Coronary artery (tissue), 2 donors: ENCODE measurements at regions not wholly inside any gene's neighbourhood (a gene's known extent, or its start where the extent isn't known, plus 50 kb on each side); places are given as distances from the start of the nearest gene placed in this dataset.

Source experiments
- DNase-seq: peaks from one replicate; pipeline ENCODE4 v3.0.0-alpha.2; 2017; ENCODE audit warnings: low spot score
- H3K27ac ChIP-seq, 2 donors: fragments of 200-600 bp; sonication (generic); one replicate each; pipeline ENCODE4 v1.5.1; 2016 to 2019
- H3K4me3 ChIP-seq: fragments of 200-600 bp; sonication (generic); 2 replicates; pipeline ENCODE4 v1.5.1; 2016; ENCODE audit warnings: mild to moderate bottlenecking, moderate library complexity
- TF ChIP-seq, protein P1 (sequence below): fragments of 200-600 bp; sonication (generic); IDR thresholded peaks from one replicate; pipeline ENCODE4 v1.5.1; 2019; ENCODE audit warnings: antibody characterized with exemption

DNA sequence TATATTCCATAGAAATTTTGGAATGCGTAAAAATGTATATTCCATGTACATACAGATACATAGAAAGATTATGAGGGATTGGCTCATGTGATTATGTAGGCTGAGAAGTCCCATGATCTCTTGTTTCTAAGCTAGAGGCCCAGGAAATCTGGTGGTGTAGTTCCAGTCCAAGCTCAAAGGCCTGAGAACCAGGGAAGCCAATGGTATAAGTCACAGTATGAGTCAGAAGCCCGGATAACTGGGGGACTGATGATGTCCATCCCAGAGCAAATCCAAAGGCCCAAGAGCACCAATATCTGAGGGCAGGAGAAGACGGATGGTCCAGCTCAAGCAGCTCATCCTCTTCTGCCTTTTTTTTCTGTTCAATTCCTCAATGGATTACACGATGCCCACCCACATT, 385.0 kb upstream of the KLHL29 start:
- DNase-seq = no peak
- Histone ChIP-seq H3K4me3 (no peak overlapping the region), H3K27ac (no peak overlapping the region)
- TF ChIP-seq, protein P1, sequence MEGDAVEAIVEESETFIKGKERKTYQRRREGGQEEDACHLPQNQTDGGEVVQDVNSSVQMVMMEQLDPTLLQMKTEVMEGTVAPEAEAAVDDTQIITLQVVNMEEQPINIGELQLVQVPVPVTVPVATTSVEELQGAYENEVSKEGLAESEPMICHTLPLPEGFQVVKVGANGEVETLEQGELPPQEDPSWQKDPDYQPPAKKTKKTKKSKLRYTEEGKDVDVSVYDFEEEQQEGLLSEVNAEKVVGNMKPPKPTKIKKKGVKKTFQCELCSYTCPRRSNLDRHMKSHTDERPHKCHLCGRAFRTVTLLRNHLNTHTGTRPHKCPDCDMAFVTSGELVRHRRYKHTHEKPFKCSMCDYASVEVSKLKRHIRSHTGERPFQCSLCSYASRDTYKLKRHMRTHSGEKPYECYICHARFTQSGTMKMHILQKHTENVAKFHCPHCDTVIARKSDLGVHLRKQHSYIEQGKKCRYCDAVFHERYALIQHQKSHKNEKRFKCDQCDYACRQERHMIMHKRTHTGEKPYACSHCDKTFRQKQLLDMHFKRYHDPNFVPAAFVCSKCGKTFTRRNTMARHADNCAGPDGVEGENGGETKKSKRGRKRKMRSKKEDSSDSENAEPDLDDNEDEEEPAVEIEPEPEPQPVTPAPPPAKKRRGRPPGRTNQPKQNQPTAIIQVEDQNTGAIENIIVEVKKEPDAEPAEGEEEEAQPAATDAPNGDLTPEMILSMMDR = no peak

DNA sequence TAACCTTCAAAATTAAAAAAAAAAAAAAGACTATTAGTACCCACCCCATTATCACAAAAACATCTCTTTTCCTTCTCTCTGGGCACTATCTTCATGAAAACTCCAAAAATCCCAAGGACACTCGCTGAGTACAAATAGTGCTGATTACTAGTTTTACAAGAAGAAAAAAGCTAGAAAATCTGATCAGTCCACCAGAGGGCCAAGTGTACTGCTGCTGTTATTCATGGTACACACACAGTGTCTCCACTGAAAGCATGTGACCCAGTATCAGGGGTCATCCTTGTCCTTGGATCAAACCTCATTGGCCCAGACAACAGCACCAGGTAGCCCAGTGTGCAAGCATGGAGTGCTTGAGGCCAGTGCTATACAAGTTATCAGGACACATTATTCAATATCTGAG, 382.7 kb upstream of the KLHL29 start:
- no peak for DNase-seq
- TF ChIP-seq, protein P1 = no peak
- Histone ChIP-seq H3K27ac (no peak overlapping the region), H3K4me3 (no peak overlapping the region)

DNA sequence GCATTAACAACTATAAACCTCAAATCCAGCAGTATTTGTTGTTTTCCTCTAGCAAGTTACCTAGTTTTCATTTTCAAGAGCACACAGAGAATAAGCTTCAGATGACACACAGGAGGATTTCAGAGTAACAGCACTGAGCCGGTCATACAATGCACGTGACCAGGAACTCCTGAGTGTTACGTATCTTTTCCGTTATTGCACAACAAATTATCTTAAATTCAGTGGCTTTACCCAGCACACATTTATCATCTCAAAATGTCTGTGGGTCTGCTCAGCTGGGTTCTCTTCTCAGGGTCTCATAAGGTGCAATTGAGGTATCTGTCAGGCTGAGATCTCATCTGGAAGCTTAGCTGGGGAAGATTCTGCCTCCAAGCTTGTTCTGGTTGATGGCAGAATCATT, 379.5 kb upstream of the KLHL29 start:
- no peak for DNase-seq
- Histone ChIP-seq H3K27ac (no peak overlapping the region), H3K4me3 (no peak overlapping the region)
- TF ChIP-seq, protein P1 = no peak

DNA sequence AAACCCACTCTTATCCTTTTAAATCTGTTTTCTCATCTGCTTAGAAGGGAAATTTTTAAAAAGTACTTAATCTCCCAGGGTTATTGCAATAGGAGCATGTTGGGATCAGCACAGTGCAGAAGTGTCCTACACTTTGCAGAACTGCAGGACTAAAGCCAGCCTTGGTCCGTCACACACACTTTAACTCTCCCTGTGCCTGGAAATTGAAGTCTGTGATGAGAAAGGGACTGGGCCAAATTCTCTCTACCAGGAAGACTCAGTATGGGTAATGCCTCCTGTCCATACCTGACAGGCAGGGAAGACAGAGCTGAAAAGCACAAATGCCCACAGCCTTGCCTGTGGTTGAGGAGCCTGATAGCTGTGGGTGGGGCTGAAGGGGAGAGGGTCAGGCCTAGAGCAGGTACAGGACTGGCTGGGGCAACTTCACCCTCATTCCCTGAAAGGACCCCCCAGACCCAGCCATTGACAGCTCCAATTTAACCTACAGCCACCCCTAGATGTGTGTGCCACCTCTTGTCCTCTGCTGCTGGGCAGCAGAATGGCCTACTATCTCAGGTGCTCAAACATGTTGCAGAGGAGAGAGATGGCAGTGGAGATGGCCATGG, 377.2 kb upstream of the KLHL29 start:
- TF ChIP-seq, protein P1 = no peak
- no peak for DNase-seq
- H3K27ac ChIP-seq = no peak overlapping the region
- H3K4me3 ChIP-seq = no peak overlapping the region

DNA sequence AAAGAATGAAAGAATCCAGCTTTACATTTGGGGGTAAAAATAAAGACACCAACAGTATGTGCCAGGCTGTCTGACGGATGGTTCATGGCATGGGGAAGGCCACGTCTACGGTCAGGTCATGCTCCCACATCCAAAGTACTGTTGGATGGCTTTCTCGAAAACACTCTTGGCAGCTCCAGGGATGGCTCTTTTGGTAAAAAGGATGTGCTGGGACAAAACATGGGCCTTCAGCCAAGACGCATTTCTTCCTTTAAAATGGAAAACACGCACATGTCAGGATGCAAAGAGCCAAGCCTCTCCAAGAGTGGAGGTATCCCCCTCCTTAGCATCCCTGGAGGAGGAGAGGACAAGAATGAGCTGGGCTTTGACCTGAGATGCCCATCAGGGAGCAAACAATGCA, 376.5 kb upstream of the KLHL29 start:
- no peak overlapping the region for H3K27ac ChIP-seq
- no peak for DNase-seq
- TF ChIP-seq, protein P1 = no peak
- H3K4me3 ChIP-seq = no peak overlapping the region

DNA sequence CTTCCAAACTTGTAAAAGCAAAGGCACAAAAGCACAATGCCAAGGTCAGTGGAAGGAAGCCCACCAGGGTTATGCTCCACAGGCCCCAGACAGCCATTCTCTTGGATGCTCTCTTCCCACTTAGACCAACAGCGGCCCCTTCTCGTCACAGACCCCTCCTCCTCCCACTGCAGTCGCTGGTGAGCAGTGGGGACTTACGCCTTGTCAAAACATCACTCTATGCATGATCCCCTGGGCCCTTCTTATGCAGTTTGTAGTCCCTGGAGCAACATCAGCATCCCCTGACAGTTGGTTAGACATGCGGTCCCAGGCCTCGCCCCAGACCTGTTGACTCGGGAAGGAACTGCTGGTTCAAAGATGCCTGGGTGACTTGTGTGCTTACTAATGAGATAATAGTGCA, 376.0 kb upstream of the KLHL29 start:
- DNase-seq = no peak
- TF ChIP-seq, protein P1 = no peak
- H3K27ac ChIP-seq = no peak overlapping the region
- H3K4me3 ChIP-seq = no peak overlapping the region

DNA sequence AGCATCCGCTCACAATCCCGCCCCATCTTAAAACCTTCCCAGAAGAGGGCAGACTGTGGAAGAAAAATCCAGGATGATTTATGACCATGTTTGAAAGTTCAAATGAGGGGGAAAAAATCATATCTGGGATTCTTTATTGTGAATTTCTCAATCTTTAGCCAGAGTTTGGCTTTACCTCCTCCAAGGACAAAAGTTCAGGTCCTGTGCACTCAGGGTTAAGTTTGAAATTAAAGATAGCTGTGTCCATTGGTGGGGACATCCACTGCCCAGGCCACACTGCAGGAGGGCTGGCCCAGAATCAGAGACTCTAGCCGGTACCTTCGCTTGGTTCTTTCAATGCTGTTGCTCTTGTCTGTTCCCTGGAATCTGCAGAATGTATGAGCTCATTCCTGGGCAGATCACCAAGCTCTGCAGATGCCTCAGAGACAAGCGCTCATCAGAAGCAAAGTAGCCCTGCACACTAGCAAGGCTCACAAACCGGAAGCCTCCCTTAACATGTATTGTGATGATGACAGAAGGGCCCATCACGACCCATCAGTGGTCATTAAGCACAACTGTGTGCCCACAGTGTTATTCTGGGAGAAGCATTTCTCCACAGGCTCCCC, 375.3 kb upstream of the KLHL29 start:
- H3K27ac ChIP-seq = no peak overlapping the region
- TF ChIP-seq, protein P1 = no peak
- DNase-seq = no peak
- H3K4me3 ChIP-seq = no peak overlapping the region
